ENCODE measurements at regions not wholly inside any gene's neighbourhood (a gene's known extent, or its start where the extent isn't known, plus 50 kb on each side); places are given as distances from the start of the nearest gene placed in this dataset.

DNA sequence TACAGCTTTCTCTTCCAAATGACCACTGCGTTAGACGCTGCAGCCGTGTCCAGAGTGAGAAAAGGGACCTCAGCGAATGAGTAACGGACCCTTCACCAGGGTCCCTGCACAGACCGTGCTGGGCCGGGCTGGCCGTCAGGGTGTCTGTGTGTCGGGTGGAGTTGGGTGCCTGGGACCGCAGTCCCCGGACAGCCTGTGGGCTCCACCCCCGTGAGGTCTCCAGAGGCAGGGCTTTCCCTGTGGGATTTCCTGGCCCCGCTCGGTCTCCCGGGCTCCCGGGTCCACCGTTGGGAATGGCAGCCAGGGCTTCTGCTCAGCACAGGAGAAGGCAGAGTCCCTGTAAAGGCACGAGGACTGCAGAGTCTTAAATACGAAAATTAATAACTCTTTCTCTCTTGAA is 509.7 kb downstream of the TCERG1L start:
- Histone ChIP-seq H3K9me3 (ENCODE audit: control insufficient read depth, insufficient read depth, low read length) (peaks cover 41% of the 10 kb centered on the region), H3K79me1 (ENCODE audit: low read depth in 1 of 2, low read length in 2 of 2) (no peaks in the 10 kb centered on the region), H4K8ac (ENCODE audit: low read depth in 2 of 2, low read length in 2 of 2) (no peak overlapping the region), H2AFZ (replicated peaks; ENCODE audit: low read length, poor library complexity) (no peak overlapping the region), H2BK20ac (ENCODE audit: low read depth, low read length) (no peak overlapping the region), H3K23ac (ENCODE audit: low read depth, low read length) (no peak overlapping the region), H3K56ac (ENCODE audit: extremely low read depth, insufficient read depth, low read length) (no peak overlapping the region), H3K27ac (ENCODE audit: insufficient read depth, low read length) (no peak overlapping the region), H3K4me1 (ENCODE audit: control insufficient read depth, insufficient read depth, low read length) (no peaks in the 10 kb centered on the region), H2AK5ac (ENCODE audit: low read depth, low read length) (no peak overlapping the region), H4K20me1 (ENCODE audit: insufficient read depth, low read length) (no peaks in the 10 kb centered on the region), H3K14ac (replicated peaks; ENCODE audit: low read depth, low read length) (no peak overlapping the region), H4K5ac (ENCODE audit: low read depth, low read length) (no peak overlapping the region), H3K18ac (ENCODE audit: low read depth, low read length) (no peak overlapping the region), H2BK120ac (ENCODE audit: low read depth, low read length) (no peak overlapping the region), H2BK5ac (ENCODE audit: low read depth, low read length, poor library complexity, severe bottlenecking) (no peak overlapping the region), H3K4me2 (ENCODE audit: low read depth, low read length) (no peak overlapping the region), H3K4ac (ENCODE audit: low read depth, low read length) (no peak overlapping the region), H2BK15ac (ENCODE audit: low read depth, low read length) (no peak overlapping the region), H3K27me3 (ENCODE audit: control insufficient read depth, insufficient read depth, low read length) (no peaks in the 10 kb centered on the region), H4K91ac (ENCODE audit: insufficient read depth, low read depth, low read length) (no peak overlapping the region), H3K36me3 (ENCODE audit: control insufficient read depth, insufficient read depth, low read length) (no peaks in the 10 kb centered on the region), H3K4me3 (ENCODE audit: insufficient read depth, low read depth, low read length) (no peak overlapping the region), H3K9me1 (ENCODE audit: insufficient read depth, low read length) (no peaks in the 10 kb centered on the region), H2AK9ac (replicated peaks; ENCODE audit: low read depth, low read length, poor library complexity) (no peak overlapping the region), H3K9ac (ENCODE audit: low read depth, low read length) (no peak overlapping the region)
- BruUV-seq (replicated peaks), result no TSS peak
- no peak for ATAC-seq (ENCODE audit: low read depth)
- TF ChIP-seq RCOR1 (IDR thresholded peaks at IDR 0.05; ENCODE audit: insufficient replicate concordance, low read length), result no peak
- no peak for DNase-seq
- POLR2A ChIA-PET (ENCODE audit: unreplicated experiment), result no interaction called here
- CTCF ChIA-PET, result no interaction called here
- in situ Hi-C loops (cut with MboI; ENCODE audit: low sequenced_read_pairs), result no loop called here
- WGBS, 2 experiments (ENCODE audit: extremely low coverage in 2 of 2, insufficient read length in 1 of 2), result no CpG with 5 or more reads among the region's 19 CpGs
- intact Hi-C loops (cut with micrococcal nuclease), result no loop called here
- dilution Hi-C loops (cut with HindIII; ENCODE audit: low sequenced_read_pairs, unreplicated experiment), result no loop called here
